Ectodermal cell (in vitro differentiated cells): ENCODE measurements at regions not wholly inside any gene's neighbourhood (a gene's known extent, or its start where the extent isn't known, plus 50 kb on each side); places are given as distances from the start of the nearest gene placed in this dataset.

Experiments used
- H3K27ac ChIP-seq: 2 replicates; pipeline ENCODE4 v1.7.0; 2013; ENCODE audit warnings: mild to moderate bottlenecking, low read depth, low read length; ENCODE audit not compliant: insufficient read depth, poor library complexity, severe bottlenecking
- H3K27me3 ChIP-seq: 2 replicates; pipeline ENCODE4 v1.7.0; 2013; ENCODE audit warnings: mild to moderate bottlenecking, low read length; ENCODE audit not compliant: insufficient read depth, control insufficient read depth, poor library complexity, severe bottlenecking
- H3K36me3 ChIP-seq: one replicate; pipeline ENCODE4 v1.7.0; 2013; ENCODE audit warnings: low read length; ENCODE audit not compliant: control insufficient read depth, insufficient read depth
- H3K4me1 ChIP-seq: one replicate; pipeline ENCODE4 v1.7.0; 2013; ENCODE audit warnings: low read length; ENCODE audit not compliant: control insufficient read depth, insufficient read depth
- H3K4me3 ChIP-seq: 2 replicates; pipeline ENCODE4 v1.7.0; 2013; ENCODE audit warnings: low read depth, low read length, control low read depth; ENCODE audit not compliant: insufficient read depth
- H3K9me3 ChIP-seq: 2 replicates; pipeline ENCODE4 v1.7.0; 2013; ENCODE audit warnings: mild to moderate bottlenecking, low read length, moderate library complexity; ENCODE audit not compliant: control insufficient read depth
- WGBS, 2 experiments: methylation state at CpG; one replicate each; pipeline ENCODE4 v1.1.7; 2013; ENCODE audit warnings: missing lambda C conversion rate in 2 of 2; 5-methylcytosine and 5-hydroxymethylcytosine counted together

- Histone ChIP-seq H3K27me3 (no peaks in the 10 kb centered on the region), H3K4me3 (no peak overlapping the region), H3K9me3 (no peaks in the 10 kb centered on the region), H3K36me3 (no peaks in the 10 kb centered on the region), H3K4me1 (no peaks in the 10 kb centered on the region), H3K27ac (no peak overlapping the region)
- WGBS, 2 experiments, result 89 to 90% methylated on average over 6 of the region's 6 CpGs
These were observed 1271.6 kb upstream of the SORCS1 start for GRCh38 chr10:108436096-108436495.

- WGBS, 2 experiments, result 88 to 92% methylated on average over 3 of the region's 3 CpGs
- Histone ChIP-seq H3K27me3 (no peaks in the 10 kb centered on the region), H3K4me1 (no peaks in the 10 kb centered on the region), H3K9me3 (no peaks in the 10 kb centered on the region), H3K27ac (no peak overlapping the region), H3K36me3 (no peaks in the 10 kb centered on the region), H3K4me3 (no peak overlapping the region)
These were observed 1270.2 kb upstream of the SORCS1 start for GRCh38 chr10:108434559-108435252.

- WGBS, 2 experiments, result 87 to 93% methylated on average over 5 of the region's 5 CpGs
- H3K27ac ChIP-seq, result no peak overlapping the region
- H3K4me1 ChIP-seq, result no peaks in the 10 kb centered on the region
- no peak overlapping the region for H3K4me3 ChIP-seq
- H3K9me3 ChIP-seq, result no peaks in the 10 kb centered on the region
- no peaks in the 10 kb centered on the region for H3K36me3 ChIP-seq
- no peaks in the 10 kb centered on the region for H3K27me3 ChIP-seq
These were observed 1262.6 kb upstream of the SORCS1 start for GRCh38 chr10:108427146-108427545.

- Histone ChIP-seq H3K9me3 (no peaks in the 10 kb centered on the region), H3K27ac (no peak overlapping the region), H3K36me3 (no peaks in the 10 kb centered on the region), H3K4me1 (no peaks in the 10 kb centered on the region), H3K27me3 (no peaks in the 10 kb centered on the region), H3K4me3 (no peak overlapping the region)
- WGBS, 2 experiments, result 92% methylated on average over 1 of the region's 1 CpG; no CpG with 5 or more reads in 1 of the 2 experiments
These were observed 1260.9 kb upstream of the SORCS1 start for GRCh38 chr10:108425283-108425964.

- no peaks in the 10 kb centered on the region for H3K27me3 ChIP-seq
- H3K27ac ChIP-seq, result no peak overlapping the region
- WGBS, 2 experiments, result 100% methylated on average over 1 of the region's 1 CpG; no CpG with 5 or more reads in 1 of the 2 experiments
- no peaks in the 10 kb centered on the region for H3K4me1 ChIP-seq
- H3K36me3 ChIP-seq, result no peaks in the 10 kb centered on the region
- no peaks in the 10 kb centered on the region for H3K9me3 ChIP-seq
- H3K4me3 ChIP-seq, result no peak overlapping the region
These were observed 1260.2 kb upstream of the SORCS1 start for GRCh38 chr10:108424656-108425055.

GRCh38 chr10:108422286-108422685 is 1257.8 kb upstream of the SORCS1 start:
- Histone ChIP-seq H3K36me3 (no peaks in the 10 kb centered on the region), H3K27me3 (no peaks in the 10 kb centered on the region), H3K4me1 (no peaks in the 10 kb centered on the region), H3K4me3 (no peak overlapping the region), H3K27ac (no peak overlapping the region), H3K9me3 (no peaks in the 10 kb centered on the region)
- WGBS, 2 experiments, result 78 to 87% methylated on average over 2 of the region's 2 CpGs

GRCh38 chr10:108421266-108421665 is 1256.8 kb upstream of the SORCS1 start:
- Histone ChIP-seq H3K4me1 (no peaks in the 10 kb centered on the region), H3K27ac (no peak overlapping the region), H3K9me3 (no peaks in the 10 kb centered on the region), H3K36me3 (no peaks in the 10 kb centered on the region), H3K4me3 (no peak overlapping the region), H3K27me3 (no peaks in the 10 kb centered on the region)
- WGBS, 2 experiments, result 82 to 96% methylated on average over 2 of the region's 2 CpGs

- Histone ChIP-seq H3K9me3 (no peaks in the 10 kb centered on the region), H3K36me3 (no peaks in the 10 kb centered on the region), H3K27me3 (no peaks in the 10 kb centered on the region), H3K4me3 (no peak overlapping the region), H3K4me1 (no peaks in the 10 kb centered on the region), H3K27ac (no peak overlapping the region)
- WGBS, 2 experiments, result 79 to 95% methylated on average over 2 to 3 of the region's 4 CpGs
These were observed 1249.4 kb upstream of the SORCS1 start for GRCh38 chr10:108413954-108414353.

GRCh38 chr10:108412323-108412722 is 1247.8 kb upstream of the SORCS1 start:
- no peaks in the 10 kb centered on the region for H3K9me3 ChIP-seq
- no CpG with 5 or more reads among the region's 2 CpGs for WGBS, 2 experiments
- H3K27ac ChIP-seq, result no peak overlapping the region
- no peak overlapping the region for H3K4me3 ChIP-seq
- H3K27me3 ChIP-seq, result no peaks in the 10 kb centered on the region
- no peaks in the 10 kb centered on the region for H3K4me1 ChIP-seq
- no peaks in the 10 kb centered on the region for H3K36me3 ChIP-seq

GRCh38 chr10:108411894-108412293 is 1247.4 kb upstream of the SORCS1 start:
- 76 to 100% methylated on average over 1 to 2 of the region's 2 CpGs for WGBS, 2 experiments
- Histone ChIP-seq H3K27ac (no peak overlapping the region), H3K4me3 (no peak overlapping the region), H3K4me1 (no peaks in the 10 kb centered on the region), H3K36me3 (no peaks in the 10 kb centered on the region), H3K9me3 (no peaks in the 10 kb centered on the region), H3K27me3 (no peaks in the 10 kb centered on the region)
